K562 (cell line): ENCODE measurements at regions not wholly inside any gene's neighbourhood (a gene's known extent, or its start where the extent isn't known, plus 50 kb on each side); places are given as distances from the start of the nearest gene placed in this dataset.

Experiments used
- ATF7 ChIP-seq: fragments of 450-650 bp; IDR thresholded peaks from 2 replicates; pipeline ENCODE4 v1.7.1; 2014; ENCODE audit warnings: mild to moderate bottlenecking, moderate library complexity
- BCL6 ChIP-seq: fragments of 250-450 bp; sonication (Bioruptor Pico); IDR thresholded peaks from 2 replicates; pipeline ENCODE4 v1.4.0; 2020
- CBX3 ChIP-seq, 2 experiments: IDR thresholded peaks; 1 replicate in 1 of 2; 2 replicates in 1 of 2; pipeline ENCODE4 v1.6.1; 2012; ENCODE audit warnings: inconsistent platforms in 2 of 2, low read length in 2 of 2, borderline replicate concordance in 1 of 2, control low read depth in 1 of 2
- E2F3 ChIP-seq: fragments of 250-450 bp; sonication (Bioruptor Pico); IDR thresholded peaks from 2 replicates; pipeline ENCODE4 v1.4.0; 2020; ENCODE audit warnings: mild to moderate bottlenecking
- ETV6 ChIP-seq, 3 experiments: fragments of 150-350 bp in 1 of 3; sonication (generic) in 1 of 3; formaldehyde crosslinking in 1 of 3; IDR thresholded peaks; 2 replicates each; pipeline versions ENCODE4 v1.6.1 to v1.8.0; 2014 to 2022; ENCODE audit warnings: borderline replicate concordance in 2 of 3, low read depth in 2 of 3, antibody characterized with exemption in 1 of 3, low read length in 1 of 3, mild to moderate bottlenecking in 1 of 3, missing genetic modification reagents in 1 of 3
- EZH2 ChIP-seq: IDR thresholded peaks from 2 replicates; pipeline ENCODE4 v1.6.1; 2012; ENCODE audit warnings: low read depth, mild to moderate bottlenecking, inconsistent platforms, low read length, borderline replicate concordance
- KLF6 ChIP-seq: fragments of 250-450 bp; sonication (Bioruptor Pico); IDR thresholded peaks from 2 replicates; pipeline ENCODE4 v1.4.0; 2020; ENCODE audit warnings: mild to moderate bottlenecking, moderate library complexity, borderline replicate concordance
- LEF1 ChIP-seq: fragments of 450-650 bp; IDR thresholded peaks from 2 replicates; pipeline ENCODE4 v1.6.1; 2016; ENCODE audit warnings: mild to moderate bottlenecking
- NFXL1 ChIP-seq: fragments of 450-650 bp; formaldehyde crosslinking; IDR thresholded peaks from 2 replicates; pipeline ENCODE4 v1.4.0; 2021; ENCODE audit warnings: mild to moderate bottlenecking
- NR3C1 ChIP-seq: sonication (generic); formaldehyde crosslinking; IDR thresholded peaks from 2 replicates; pipeline ENCODE4 v1.8.1; 2022; ENCODE audit warnings: missing genetic modification reagents
- PHTF2 ChIP-seq: fragments of 250-450 bp; sonication (Bioruptor Pico); IDR thresholded peaks from 2 replicates; pipeline ENCODE4 v1.5.0; 2021; ENCODE audit warnings: mild to moderate bottlenecking
- ZNF174 ChIP-seq: fragments of 250-450 bp; sonication (Bioruptor Pico); IDR thresholded peaks from 2 replicates; pipeline ENCODE4 v1.4.0; 2020; ENCODE audit warnings: mild to moderate bottlenecking
- ZNF239 ChIP-seq: fragments of 250-450 bp; sonication (Bioruptor Pico); IDR thresholded peaks from 2 replicates; pipeline ENCODE4 v1.4.0; 2020; ENCODE audit warnings: mild to moderate bottlenecking
- ZNF79 ChIP-seq: fragments of 250-450 bp; sonication (Bioruptor Pico); IDR thresholded peaks from 2 replicates; pipeline ENCODE4 v1.4.0; 2020; ENCODE audit warnings: low read depth, mild to moderate bottlenecking, moderate library complexity
- TF ChIP-seq, protein P1 (sequence below): sonication (generic); formaldehyde crosslinking; IDR thresholded peaks from 2 replicates; pipeline ENCODE4 v1.8.0; 2022; ENCODE audit warnings: mild to moderate bottlenecking, missing genetic modification reagents, borderline replicate concordance
- TF ChIP-seq, protein P2 (sequence below): fragments of 450-650 bp; IDR thresholded peaks from 2 replicates; pipeline ENCODE4 v1.6.1; 2016; ENCODE audit warnings: low read depth, mild to moderate bottlenecking, moderate library complexity
- TF ChIP-seq, protein P3 (sequence below): sonication (generic); IDR thresholded peaks from 2 replicates; pipeline ENCODE4 v1.6.1; 2016
- TF ChIP-seq, protein P4 (sequence below), 2 experiments: IDR thresholded peaks; 2 replicates each; pipeline ENCODE4 v1.6.1; 2011; ENCODE audit warnings: borderline replicate concordance in 1 of 2, control low read depth in 1 of 2, low read depth in 1 of 2, low read length in 1 of 2, mild to moderate bottlenecking in 1 of 2, mixed read lengths in 1 of 2, moderate library complexity in 1 of 2; ENCODE audit not compliant: insufficient read depth in 1 of 2, insufficient read length in 1 of 2, poor library complexity in 1 of 2, severe bottlenecking in 1 of 2; ENCODE audit errors: extremely low read depth in 1 of 2
- TF ChIP-seq, protein P5 (sequence below), 3 experiments: fragments of 200-800 bp in 1 of 3; fragments of 250-450 bp in 1 of 3; fragments of 450-650 bp in 1 of 3; sonication (Bioruptor Pico) in 1 of 3; sonication (Bioruptor generic) in 1 of 3; formaldehyde crosslinking in 1 of 3; IDR thresholded peaks; 2 replicates each; pipeline versions ENCODE4 v1.6.1 to v1.8.0; 2016 to 2022; ENCODE audit warnings: mild to moderate bottlenecking in 2 of 3, missing genetic modification characterization in 2 of 3, missing compliant biosample characterization in 1 of 3, moderate library complexity in 1 of 3

DNA sequence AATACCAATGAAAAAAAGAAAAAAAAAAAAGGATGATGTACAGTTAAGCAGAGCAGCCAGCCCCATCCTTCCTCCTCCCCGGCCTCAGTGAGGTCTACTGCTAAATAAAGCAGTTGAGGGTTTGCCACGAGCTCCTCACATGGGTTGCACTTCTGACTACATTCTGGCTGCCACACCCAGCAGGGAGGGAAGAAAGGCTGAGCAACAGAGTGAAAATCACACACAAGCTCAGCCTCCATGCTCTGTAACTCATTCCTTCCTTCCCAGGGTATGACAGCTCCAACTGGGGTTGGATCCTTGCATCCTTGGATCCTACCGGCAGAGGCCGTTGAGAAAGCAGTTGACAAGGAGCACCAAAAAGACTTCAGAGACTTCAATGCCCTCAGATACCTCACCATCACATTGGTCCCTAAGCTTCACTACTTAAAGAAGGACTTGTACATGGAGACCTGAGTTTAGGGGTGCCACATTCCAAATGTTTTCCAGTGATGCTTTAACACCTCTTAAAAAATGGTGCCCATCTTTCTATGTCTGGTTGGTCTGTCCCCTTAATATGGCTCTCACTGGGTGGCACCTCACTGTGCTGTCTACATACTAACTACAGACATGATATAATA lies 52.9 kb upstream of the PIK3CG start (continued):
- TF ChIP-seq, protein P1, sequence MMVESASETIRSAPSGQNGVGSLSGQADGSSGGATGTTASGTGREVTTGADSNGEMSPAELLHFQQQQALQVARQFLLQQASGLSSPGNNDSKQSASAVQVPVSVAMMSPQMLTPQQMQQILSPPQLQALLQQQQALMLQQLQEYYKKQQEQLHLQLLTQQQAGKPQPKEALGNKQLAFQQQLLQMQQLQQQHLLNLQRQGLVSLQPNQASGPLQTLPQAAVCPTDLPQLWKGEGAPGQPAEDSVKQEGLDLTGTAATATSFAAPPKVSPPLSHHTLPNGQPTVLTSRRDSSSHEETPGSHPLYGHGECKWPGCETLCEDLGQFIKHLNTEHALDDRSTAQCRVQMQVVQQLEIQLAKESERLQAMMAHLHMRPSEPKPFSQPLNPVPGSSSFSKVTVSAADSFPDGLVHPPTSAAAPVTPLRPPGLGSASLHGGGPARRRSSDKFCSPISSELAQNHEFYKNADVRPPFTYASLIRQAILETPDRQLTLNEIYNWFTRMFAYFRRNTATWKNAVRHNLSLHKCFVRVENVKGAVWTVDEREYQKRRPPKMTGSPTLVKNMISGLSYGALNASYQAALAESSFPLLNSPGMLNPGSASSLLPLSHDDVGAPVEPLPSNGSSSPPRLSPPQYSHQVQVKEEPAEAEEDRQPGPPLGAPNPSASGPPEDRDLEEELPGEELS (CRISPR knock-in tag): no peak
- TF ChIP-seq LEF1 (no peak), ZNF239 (CRISPR knock-in tag) (peak; percentile 49; the same call in 1 of the 2 replicates), NFXL1 (CRISPR knock-in tag) (0 out of 2 replicates have a peak, but pooled peaks have one; percentile 7), KLF6 (peak; percentile 74; the same call in 1 of the 2 replicates), CBX3 (IDR thresholded peaks at IDR 0.05; ENCODE audit: borderline replicate concordance in 1 of 2, low read length in 2 of 2) (no peak), ZNF174 (CRISPR knock-in tag) (no peak), E2F3 (0 out of 2 replicates have a peak, but pooled peaks have one; percentile 20), PHTF2 (CRISPR knock-in tag) (no peak), NR3C1 (CRISPR knock-in tag) (no peak), ETV6 (IDR thresholded peaks at IDR 0.05; ENCODE audit: borderline replicate concordance in 1 of 2, low read depth in 2 of 2, low read length in 1 of 2) (no peak), ETV6 (CRISPR knock-in tag; IDR thresholded peaks at IDR 0.05; ENCODE audit: borderline replicate concordance) (no peak), ATF7 (0 out of 2 replicates have a peak, but pooled peaks have one; percentile 34), BCL6 (CRISPR knock-in tag) (no peak), EZH2 (no peak), ZNF79 (no peak)
- TF ChIP-seq, protein P2, sequence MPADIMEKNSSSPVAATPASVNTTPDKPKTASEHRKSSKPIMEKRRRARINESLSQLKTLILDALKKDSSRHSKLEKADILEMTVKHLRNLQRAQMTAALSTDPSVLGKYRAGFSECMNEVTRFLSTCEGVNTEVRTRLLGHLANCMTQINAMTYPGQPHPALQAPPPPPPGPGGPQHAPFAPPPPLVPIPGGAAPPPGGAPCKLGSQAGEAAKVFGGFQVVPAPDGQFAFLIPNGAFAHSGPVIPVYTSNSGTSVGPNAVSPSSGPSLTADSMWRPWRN: no peak
- TF ChIP-seq, protein P3, sequence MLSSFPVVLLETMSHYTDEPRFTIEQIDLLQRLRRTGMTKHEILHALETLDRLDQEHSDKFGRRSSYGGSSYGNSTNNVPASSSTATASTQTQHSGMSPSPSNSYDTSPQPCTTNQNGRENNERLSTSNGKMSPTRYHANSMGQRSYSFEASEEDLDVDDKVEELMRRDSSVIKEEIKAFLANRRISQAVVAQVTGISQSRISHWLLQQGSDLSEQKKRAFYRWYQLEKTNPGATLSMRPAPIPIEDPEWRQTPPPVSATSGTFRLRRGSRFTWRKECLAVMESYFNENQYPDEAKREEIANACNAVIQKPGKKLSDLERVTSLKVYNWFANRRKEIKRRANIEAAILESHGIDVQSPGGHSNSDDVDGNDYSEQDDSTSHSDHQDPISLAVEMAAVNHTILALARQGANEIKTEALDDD: no peak
- TF ChIP-seq, protein P4, sequence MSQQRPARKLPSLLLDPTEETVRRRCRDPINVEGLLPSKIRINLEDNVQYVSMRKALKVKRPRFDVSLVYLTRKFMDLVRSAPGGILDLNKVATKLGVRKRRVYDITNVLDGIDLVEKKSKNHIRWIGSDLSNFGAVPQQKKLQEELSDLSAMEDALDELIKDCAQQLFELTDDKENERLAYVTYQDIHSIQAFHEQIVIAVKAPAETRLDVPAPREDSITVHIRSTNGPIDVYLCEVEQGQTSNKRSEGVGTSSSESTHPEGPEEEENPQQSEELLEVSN (IDR thresholded peaks at IDR 0.05; ENCODE audit: borderline replicate concordance in 1 of 2, extremely low read depth in 1 of 2, insufficient read depth in 1 of 2, insufficient read length in 1 of 2, low read depth in 1 of 2, low read length in 1 of 2, poor library complexity in 1 of 2, severe bottlenecking in 1 of 2): peak in 1 of 2 experiments; percentile 23
- TF ChIP-seq, protein P5, sequence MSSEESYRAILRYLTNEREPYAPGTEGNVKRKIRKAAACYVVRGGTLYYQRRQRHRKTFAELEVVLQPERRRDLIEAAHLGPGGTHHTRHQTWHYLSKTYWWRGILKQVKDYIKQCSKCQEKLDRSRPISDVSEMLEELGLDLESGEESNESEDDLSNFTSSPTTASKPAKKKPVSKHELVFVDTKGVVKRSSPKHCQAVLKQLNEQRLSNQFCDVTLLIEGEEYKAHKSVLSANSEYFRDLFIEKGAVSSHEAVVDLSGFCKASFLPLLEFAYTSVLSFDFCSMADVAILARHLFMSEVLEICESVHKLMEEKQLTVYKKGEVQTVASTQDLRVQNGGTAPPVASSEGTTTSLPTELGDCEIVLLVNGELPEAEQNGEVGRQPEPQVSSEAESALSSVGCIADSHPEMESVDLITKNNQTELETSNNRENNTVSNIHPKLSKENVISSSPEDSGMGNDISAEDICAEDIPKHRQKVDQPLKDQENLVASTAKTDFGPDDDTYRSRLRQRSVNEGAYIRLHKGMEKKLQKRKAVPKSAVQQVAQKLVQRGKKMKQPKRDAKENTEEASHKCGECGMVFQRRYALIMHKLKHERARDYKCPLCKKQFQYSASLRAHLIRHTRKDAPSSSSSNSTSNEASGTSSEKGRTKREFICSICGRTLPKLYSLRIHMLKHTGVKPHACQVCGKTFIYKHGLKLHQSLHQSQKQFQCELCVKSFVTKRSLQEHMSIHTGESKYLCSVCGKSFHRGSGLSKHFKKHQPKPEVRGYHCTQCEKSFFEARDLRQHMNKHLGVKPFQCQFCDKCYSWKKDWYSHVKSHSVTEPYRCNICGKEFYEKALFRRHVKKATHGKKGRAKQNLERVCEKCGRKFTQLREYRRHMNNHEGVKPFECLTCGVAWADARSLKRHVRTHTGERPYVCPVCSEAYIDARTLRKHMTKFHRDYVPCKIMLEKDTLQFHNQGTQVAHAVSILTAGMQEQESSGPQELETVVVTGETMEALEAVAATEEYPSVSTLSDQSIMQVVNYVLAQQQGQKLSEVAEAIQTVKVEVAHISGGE (CRISPR knock-in tag; IDR thresholded peaks at IDR 0.05): peak in 1 of 3 experiments; percentile 31; a peak in 1 of 6 replicates
